HG03025 (cell line): ENCODE measurements at regions not wholly inside any gene's neighbourhood (a gene's known extent, or its start where the extent isn't known, plus 50 kb on each side); places are given as distances from the start of the nearest gene placed in this dataset.
"Not testable (repeated sequence)": the region's sequence is repeated elsewhere in the genome, so short reads cannot be mapped to it uniquely, and the experiment has no call there.

Experiments
- ATAC-seq: cut with Tn5 transposase; IDR thresholded peaks from one replicate; pipeline ENCODE4 v1.9.1; 2021; ENCODE audit warnings: mild to moderate bottlenecking, moderate library complexity; ENCODE audit not compliant: unreplicated experiment, low FRiP score

GRCh38 chr4:53886090-53886489 is 178.3 kb downstream of the CHIC2 start:
- ATAC-seq = no peak

- ATAC-seq = no peak
Measured at GRCh38 chr4:53885668-53886067, 178.7 kb downstream of the CHIC2 start.

- not testable (repeated sequence) for ATAC-seq
Measured at GRCh38 chr4:53877096-53877495, 187.3 kb downstream of the CHIC2 start.

GRCh38 chr4:53866055-53866454 is 198.3 kb downstream of the CHIC2 start:
- no peak for ATAC-seq

- ATAC-seq = no peak
Measured at GRCh38 chr4:53865054-53865453, 199.4 kb downstream of the CHIC2 start.

- no peak for ATAC-seq
Measured at GRCh38 chr4:53863736-53864365, 200.6 kb downstream of the CHIC2 start.

- no peak for ATAC-seq
Measured at GRCh38 chr4:53863158-53863557, 201.2 kb downstream of the CHIC2 start.

GRCh38 chr4:53861856-53862610 is 202.4 kb downstream of the CHIC2 start:
- no peak for ATAC-seq

GRCh38 chr4:53859305-53859704 is 205.1 kb downstream of the CHIC2 start:
- no peak for ATAC-seq

GRCh38 chr4:53858744-53859143 is 205.7 kb downstream of the CHIC2 start:
- no peak for ATAC-seq

- no peak for ATAC-seq
Measured at GRCh38 chr4:53855581-53856250, 208.7 kb downstream of the CHIC2 start.

GRCh38 chr4:53854991-53855568 is 209.3 kb downstream of the CHIC2 start:
- no peak for ATAC-seq

- ATAC-seq = no peak
Measured at GRCh38 chr4:53852343-53852742, 212.1 kb downstream of the CHIC2 start.

GRCh38 chr4:53847965-53848364 is 216.4 kb downstream of the CHIC2 start:
- no peak for ATAC-seq

- ATAC-seq = no peak
Measured at GRCh38 chr4:53844551-53844950, 219.9 kb downstream of the CHIC2 start.

- ATAC-seq = no peak
Measured at GRCh38 chr4:53844133-53844532, 220.3 kb downstream of the CHIC2 start.

- ATAC-seq = no peak
Measured at GRCh38 chr4:53841711-53842110, 222.7 kb downstream of the CHIC2 start.

GRCh38 chr4:53840643-53841042 is 223.8 kb downstream of the CHIC2 start:
- ATAC-seq = no peak

- not testable (repeated sequence) for ATAC-seq
Measured at GRCh38 chr4:53833302-53834003, 231.0 kb downstream of the CHIC2 start.

- ATAC-seq = no peak
Measured at GRCh38 chr4:53832549-53832948, 231.9 kb downstream of the CHIC2 start.

- ATAC-seq = no peak
Measured at GRCh38 chr4:53830511-53830910, 233.9 kb downstream of the CHIC2 start.
